ENCODE measurements at regions not wholly inside any gene's neighbourhood (a gene's known extent, or its start where the extent isn't known, plus 50 kb on each side); places are given as distances from the start of the nearest gene placed in this dataset.

DNA sequence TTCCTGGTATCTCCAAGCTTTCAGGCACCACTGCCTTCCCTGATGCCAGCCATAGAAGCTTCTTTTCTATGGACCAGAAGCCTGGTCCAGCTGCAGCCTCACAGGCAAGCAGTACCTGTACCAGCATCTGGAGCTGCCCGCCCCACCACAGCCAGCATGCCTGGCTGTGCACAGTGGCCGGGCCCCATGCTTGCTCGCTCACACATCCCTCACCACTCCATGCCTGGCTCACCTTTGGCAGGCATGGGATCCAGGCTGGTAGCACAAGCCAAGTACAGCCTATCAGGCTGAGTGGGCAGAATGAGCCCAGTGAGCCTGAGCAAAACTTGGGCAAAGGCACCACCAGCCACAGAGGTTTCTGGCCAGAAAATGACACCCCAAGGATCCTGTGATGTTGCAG lies 93.4 kb downstream of the TPRA1 start:
- peaks cover 4% of the 10 kb centered on the region for H3K36me3 Mint-ChIP-seq (ENCODE audit: low read depth)
- H3K9me3 Mint-ChIP-seq: peaks cover 13% of the 10 kb centered on the region
- no peak for TF ChIP-seq CTCF (conservative IDR thresholded peaks at IDR 0.05)

GRCh38 chr3:127495821-127496655 lies 94.5 kb downstream of the TPRA1 start:
- Mint-ChIP-seq H3K27ac (ENCODE audit: unreplicated experiment) (no peak overlapping the region), H3K36me3 (ENCODE audit: low read depth) (peaks cover 4% of the 10 kb centered on the region), H3K4me1 (no peaks in the 10 kb centered on the region), H3K4me3 (no peak overlapping the region), H3K27me3 (ENCODE audit: low read depth) (peaks cover 18% of the 10 kb centered on the region), H3K9me3 (peaks cover 13% of the 10 kb centered on the region)
- no peak for DNase-seq (ENCODE audit: low read depth, low spot score)
- no peak for TF ChIP-seq CTCF (conservative IDR thresholded peaks at IDR 0.05)

More for the DNA sequence above, 93.4 kb downstream of the TPRA1 start:
- H3K27me3 Mint-ChIP-seq (ENCODE audit: low read depth): peaks cover 18% of the 10 kb centered on the region
- no peaks in the 10 kb centered on the region for H3K4me1 Mint-ChIP-seq
- no peak for DNase-seq (ENCODE audit: low read depth, low spot score)
- H3K4me3 Mint-ChIP-seq: no peak overlapping the region
- H3K27ac Mint-ChIP-seq (ENCODE audit: unreplicated experiment): no peak overlapping the region

GRCh38 chr3:127493924-127494646 lies 96.4 kb downstream of the TPRA1 start:
- no peak overlapping the region for H3K4me3 Mint-ChIP-seq
- no peaks in the 10 kb centered on the region for H3K9me3 Mint-ChIP-seq
- peaks cover 6% of the 10 kb centered on the region for H3K27me3 Mint-ChIP-seq (ENCODE audit: low read depth)
- no peaks in the 10 kb centered on the region for H3K36me3 Mint-ChIP-seq (ENCODE audit: low read depth)
- H3K4me1 Mint-ChIP-seq: no peaks in the 10 kb centered on the region
- no peak overlapping the region for H3K27ac Mint-ChIP-seq (ENCODE audit: unreplicated experiment)
- no peak for TF ChIP-seq CTCF (conservative IDR thresholded peaks at IDR 0.05)
- DNase-seq (ENCODE audit: low read depth, low spot score): no peak

DNA sequence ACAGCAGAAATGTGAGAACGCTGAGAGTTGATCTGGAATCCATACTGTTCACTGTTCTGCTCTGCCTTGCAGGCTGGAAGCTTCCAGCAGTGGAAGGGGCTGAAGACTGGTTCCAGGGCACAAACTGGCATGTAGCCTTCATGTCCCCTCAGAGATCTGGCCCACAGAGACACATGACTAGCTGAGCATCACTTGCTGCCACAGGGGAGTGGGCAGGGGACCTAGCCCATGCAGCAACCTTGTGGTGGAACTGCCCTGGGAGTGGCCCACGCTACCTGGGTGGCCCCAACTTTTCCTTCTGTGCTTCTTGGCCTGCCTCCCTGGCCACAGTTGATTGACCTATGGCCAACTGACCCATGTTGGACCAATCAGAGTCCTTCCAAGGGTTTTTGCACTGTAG lies 98.1 kb downstream of the TPRA1 start:
- TF ChIP-seq CTCF (conservative IDR thresholded peaks at IDR 0.05): no peak
- Mint-ChIP-seq H3K27ac (ENCODE audit: unreplicated experiment) (no peak overlapping the region), H3K27me3 (ENCODE audit: low read depth) (peaks cover 2% of the 10 kb centered on the region)

GRCh38 chr3:127491909-127492308 lies 98.6 kb downstream of the TPRA1 start:
- DNase-seq (ENCODE audit: low read depth, low spot score): no peak
- Mint-ChIP-seq H3K36me3 (ENCODE audit: low read depth) (no peaks in the 10 kb centered on the region), H3K4me1 (no peaks in the 10 kb centered on the region), H3K27me3 (ENCODE audit: low read depth) (peaks cover 2% of the 10 kb centered on the region), H3K9me3 (no peaks in the 10 kb centered on the region), H3K27ac (ENCODE audit: unreplicated experiment) (no peak overlapping the region), H3K4me3 (no peak overlapping the region)
- TF ChIP-seq CTCF (conservative IDR thresholded peaks at IDR 0.05): no peak

More for the DNA sequence above, 98.1 kb downstream of the TPRA1 start:
- H3K4me3 Mint-ChIP-seq: no peak overlapping the region
- no peaks in the 10 kb centered on the region for H3K9me3 Mint-ChIP-seq
- no peaks in the 10 kb centered on the region for H3K4me1 Mint-ChIP-seq
- no peaks in the 10 kb centered on the region for H3K36me3 Mint-ChIP-seq (ENCODE audit: low read depth)
- DNase-seq (ENCODE audit: low read depth, low spot score): no peak
